Kidney epithelial cell (primary cell): ENCODE measurements at regions not wholly inside any gene's neighbourhood (a gene's known extent, or its start where the extent isn't known, plus 50 kb on each side); places are given as distances from the start of the nearest gene placed in this dataset.

Experiments used
- DNase-seq: peaks from one replicate; pipeline ENCODE4 v3.0.0-alpha.2; 2010; ENCODE audit warnings: low read depth
- H3K27me3 ChIP-seq: 2 replicates; pipeline ENCODE4 v1.6.0; 2011; ENCODE audit warnings: low read length; ENCODE audit not compliant: control insufficient read depth, insufficient read depth
- H3K36me3 ChIP-seq: 2 replicates; pipeline ENCODE4 v1.5.1; 2011; ENCODE audit warnings: low read length; ENCODE audit not compliant: control insufficient read depth, insufficient read depth
- H3K4me3 ChIP-seq: 2 replicates; pipeline ENCODE4 v1.5.1; 2011; ENCODE audit warnings: low read depth, mild to moderate bottlenecking, control low read depth, low read length
- CTCF ChIP-seq: IDR thresholded peaks from 2 replicates; pipeline ENCODE4 v1.5.1; 2011; ENCODE audit warnings: mild to moderate bottlenecking, moderate library complexity, low read length, control low read depth, inconsistent platforms; ENCODE audit not compliant: insufficient read depth, poor library complexity, severe bottlenecking

- TF ChIP-seq CTCF: no peak
- DNase-seq: no peak
- Histone ChIP-seq H3K36me3 (no peaks in the 10 kb centered on the region), H3K27me3 (no peaks in the 10 kb centered on the region), H3K4me3 (no peak overlapping the region)
Measured at GRCh38 chr5:124050120-124050770, 538.3 kb downstream of the CSNK1G3 start.

DNA sequence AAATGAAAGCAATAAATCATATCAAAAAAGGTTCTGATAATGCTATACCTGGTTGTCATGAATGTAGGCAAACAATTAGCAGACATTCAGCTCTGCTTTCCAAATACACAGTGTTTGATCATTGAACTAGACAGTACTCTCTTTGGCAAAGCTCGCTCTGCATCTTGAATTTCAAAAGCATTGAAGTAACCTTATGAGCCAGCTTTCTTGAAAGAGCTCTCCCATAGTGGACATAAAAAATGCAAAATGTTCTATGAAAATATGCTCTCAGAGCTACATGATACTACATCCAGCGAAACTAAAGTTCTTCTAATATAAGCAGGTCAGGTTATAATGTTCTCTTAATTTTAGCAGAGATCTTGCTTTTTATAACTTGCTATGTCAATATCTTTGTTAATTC, 533.4 kb downstream of the CSNK1G3 start:
- H3K27me3 ChIP-seq: no peaks in the 10 kb centered on the region
- DNase-seq: no peak
- H3K36me3 ChIP-seq: no peaks in the 10 kb centered on the region
- TF ChIP-seq CTCF: no peak
- no peak overlapping the region for H3K4me3 ChIP-seq

GRCh38 chr5:124044613-124045012, 532.6 kb downstream of the CSNK1G3 start:
- H3K36me3 ChIP-seq: no peaks in the 10 kb centered on the region
- no peak for TF ChIP-seq CTCF

GRCh38 chr5:124043456-124043855, 531.5 kb downstream of the CSNK1G3 start:
- TF ChIP-seq CTCF: no peak
- Histone ChIP-seq H3K36me3 (no peaks in the 10 kb centered on the region), H3K27me3 (no peaks in the 10 kb centered on the region), H3K4me3 (no peak overlapping the region)
- DNase-seq: no peak

More at GRCh38 chr5:124044613-124045012, 532.6 kb downstream of the CSNK1G3 start:
- no peak overlapping the region for H3K4me3 ChIP-seq
- H3K27me3 ChIP-seq: no peaks in the 10 kb centered on the region
- no peak for DNase-seq

DNA sequence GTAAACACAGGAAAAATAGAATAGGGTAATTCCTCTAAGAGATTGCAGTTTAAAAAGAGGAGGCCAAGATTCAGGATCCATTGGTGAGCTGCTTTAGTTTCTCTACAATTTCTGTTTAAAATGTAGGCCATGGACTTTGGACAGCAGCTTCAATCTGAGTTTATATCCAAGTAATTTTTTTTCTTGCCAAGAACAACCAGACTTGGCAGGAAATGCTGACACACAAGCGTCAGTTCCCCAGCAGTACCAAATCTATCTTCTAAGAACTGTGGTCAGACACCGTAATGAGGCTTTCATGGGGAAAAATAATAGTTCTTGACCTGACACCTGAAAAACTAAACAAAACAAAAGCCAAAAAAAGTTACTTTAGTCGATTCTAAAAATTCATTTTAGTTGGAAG, 528.8 kb downstream of the CSNK1G3 start:
- no peak for DNase-seq
- H3K4me3 ChIP-seq: no peak overlapping the region
- H3K36me3 ChIP-seq: no peaks in the 10 kb centered on the region
- no peaks in the 10 kb centered on the region for H3K27me3 ChIP-seq
- no peak for TF ChIP-seq CTCF

GRCh38 chr5:124039410-124039809, 527.4 kb downstream of the CSNK1G3 start:
- TF ChIP-seq CTCF: no peak
- Histone ChIP-seq H3K36me3 (no peaks in the 10 kb centered on the region), H3K27me3 (no peaks in the 10 kb centered on the region), H3K4me3 (no peak overlapping the region)
- no peak for DNase-seq
